H1 (cell line): ENCODE measurements at regions not wholly inside any gene's neighbourhood (a gene's known extent, or its start where the extent isn't known, plus 50 kb on each side); places are given as distances from the start of the nearest gene placed in this dataset.

Experiments
- EP300 ChIP-seq, 2 experiments: IDR thresholded peaks; 1 replicate in 1 of 2; 2 replicates in 1 of 2; pipeline ENCODE4 v1.6.1; 2011 to 2012; ENCODE audit warnings: low read depth in 2 of 2, low read length in 2 of 2, mild to moderate bottlenecking in 2 of 2, borderline replicate concordance in 1 of 2, inconsistent platforms in 1 of 2, moderate library complexity in 1 of 2
- TF ChIP-seq, protein P1 (sequence below), 3 experiments: IDR thresholded peaks; 1 replicate in 2 of 3; 2 replicates in 1 of 3; pipeline versions ENCODE4 v1.5.1 to v1.6.1; 2011; ENCODE audit warnings: low read length in 3 of 3, mild to moderate bottlenecking in 3 of 3, inconsistent platforms in 2 of 3, low read depth in 1 of 3, moderate library complexity in 1 of 3; ENCODE audit not compliant: insufficient read depth in 1 of 3; ENCODE audit errors: control extremely low read depth in 1 of 3

DNA sequence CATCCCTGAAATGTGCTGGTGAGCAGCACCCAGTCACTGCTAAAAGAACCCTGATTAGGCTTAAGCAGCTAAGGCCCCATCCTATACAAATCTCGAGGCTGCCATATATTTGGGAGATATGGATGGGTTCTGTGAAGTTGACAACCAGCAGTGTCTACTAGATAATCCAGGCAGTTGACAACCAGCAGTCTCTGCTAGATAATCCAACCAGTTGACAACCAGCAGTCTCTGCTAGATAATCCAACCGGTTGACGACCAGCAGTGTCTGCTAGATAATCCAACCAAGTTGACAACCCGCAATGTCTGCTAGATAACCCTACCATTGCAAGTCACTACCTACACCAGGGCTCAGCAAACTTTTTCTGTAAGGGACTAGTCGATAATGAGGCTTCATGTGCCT, 58.3 kb upstream of the KDM7A start:
- TF ChIP-seq EP300 (IDR thresholded peaks at IDR 0.05; ENCODE audit: borderline replicate concordance in 1 of 2, low read depth in 2 of 2, low read length in 2 of 2), result no peak
- TF ChIP-seq, protein P1, sequence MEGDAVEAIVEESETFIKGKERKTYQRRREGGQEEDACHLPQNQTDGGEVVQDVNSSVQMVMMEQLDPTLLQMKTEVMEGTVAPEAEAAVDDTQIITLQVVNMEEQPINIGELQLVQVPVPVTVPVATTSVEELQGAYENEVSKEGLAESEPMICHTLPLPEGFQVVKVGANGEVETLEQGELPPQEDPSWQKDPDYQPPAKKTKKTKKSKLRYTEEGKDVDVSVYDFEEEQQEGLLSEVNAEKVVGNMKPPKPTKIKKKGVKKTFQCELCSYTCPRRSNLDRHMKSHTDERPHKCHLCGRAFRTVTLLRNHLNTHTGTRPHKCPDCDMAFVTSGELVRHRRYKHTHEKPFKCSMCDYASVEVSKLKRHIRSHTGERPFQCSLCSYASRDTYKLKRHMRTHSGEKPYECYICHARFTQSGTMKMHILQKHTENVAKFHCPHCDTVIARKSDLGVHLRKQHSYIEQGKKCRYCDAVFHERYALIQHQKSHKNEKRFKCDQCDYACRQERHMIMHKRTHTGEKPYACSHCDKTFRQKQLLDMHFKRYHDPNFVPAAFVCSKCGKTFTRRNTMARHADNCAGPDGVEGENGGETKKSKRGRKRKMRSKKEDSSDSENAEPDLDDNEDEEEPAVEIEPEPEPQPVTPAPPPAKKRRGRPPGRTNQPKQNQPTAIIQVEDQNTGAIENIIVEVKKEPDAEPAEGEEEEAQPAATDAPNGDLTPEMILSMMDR (IDR thresholded peaks at IDR 0.05; ENCODE audit: control extremely low read depth in 1 of 3, insufficient read depth in 1 of 3, low read depth in 1 of 3, low read length in 3 of 3), result no peak
